LoVo (cell line): ENCODE measurements at regions not wholly inside any gene's neighbourhood (a gene's known extent, or its start where the extent isn't known, plus 50 kb on each side); places are given as distances from the start of the nearest gene placed in this dataset.
"Not testable (repeated sequence)": the region's sequence is repeated elsewhere in the genome, so short reads cannot be mapped to it uniquely, and the experiment has no call there.

Source experiments
- DNase-seq: peaks from one replicate; pipeline ENCODE4 v3.0.0-alpha.2; 2016; ENCODE audit warnings: low spot score

- DNase-seq = no peak
These were observed 337.6 kb upstream of the CHRM2 start for GRCh38 chr7:136530831-136531230.

GRCh38 chr7:136528329-136528728, 340.1 kb upstream of the CHRM2 start:
- DNase-seq = peak; percentile 22

DNA sequence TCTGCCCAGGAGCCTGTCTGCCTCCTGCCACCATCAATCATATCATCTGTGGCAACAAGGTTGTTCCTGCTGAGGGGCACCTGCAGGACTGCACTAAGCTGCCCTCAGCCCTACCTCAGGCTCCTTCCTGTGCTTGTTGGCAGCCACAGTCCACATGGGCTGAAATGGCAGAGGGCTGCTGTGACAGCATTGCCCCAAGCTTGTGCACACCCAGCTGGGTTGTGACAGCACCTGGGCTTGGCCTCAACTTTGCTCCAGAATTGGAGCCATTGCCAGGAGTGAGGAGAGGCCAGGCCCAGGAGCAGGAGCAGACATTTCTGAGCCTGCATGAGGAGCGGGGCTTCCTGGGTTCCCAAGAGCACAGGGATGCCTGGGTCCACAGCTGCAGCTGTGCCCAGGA, 340.9 kb upstream of the CHRM2 start:
- no peak for DNase-seq

- DNase-seq = no peak
These were observed 341.9 kb upstream of the CHRM2 start for GRCh38 chr7:136526408-136527105.

DNA sequence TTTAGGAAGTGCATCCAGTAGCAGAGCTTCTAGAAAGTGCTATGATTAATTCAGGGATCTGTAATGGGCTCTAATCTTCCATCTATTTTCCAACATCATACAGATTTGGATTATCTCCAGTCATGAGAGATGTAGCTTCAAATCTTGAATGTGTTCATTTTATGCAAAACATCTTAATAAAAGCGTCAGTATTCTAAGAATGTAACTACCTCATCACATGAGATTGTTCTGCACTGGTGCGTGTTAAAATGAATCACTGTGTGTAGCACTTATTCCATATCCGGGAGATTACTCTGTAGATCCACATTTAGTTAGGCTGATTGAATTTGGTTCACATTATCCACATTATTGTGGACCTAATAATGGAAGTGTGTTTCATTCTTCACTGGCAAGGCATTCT, 344.9 kb upstream of the CHRM2 start:
- DNase-seq = no peak

- no peak for DNase-seq
These were observed 350.5 kb upstream of the CHRM2 start for GRCh38 chr7:136517971-136518370.

DNA sequence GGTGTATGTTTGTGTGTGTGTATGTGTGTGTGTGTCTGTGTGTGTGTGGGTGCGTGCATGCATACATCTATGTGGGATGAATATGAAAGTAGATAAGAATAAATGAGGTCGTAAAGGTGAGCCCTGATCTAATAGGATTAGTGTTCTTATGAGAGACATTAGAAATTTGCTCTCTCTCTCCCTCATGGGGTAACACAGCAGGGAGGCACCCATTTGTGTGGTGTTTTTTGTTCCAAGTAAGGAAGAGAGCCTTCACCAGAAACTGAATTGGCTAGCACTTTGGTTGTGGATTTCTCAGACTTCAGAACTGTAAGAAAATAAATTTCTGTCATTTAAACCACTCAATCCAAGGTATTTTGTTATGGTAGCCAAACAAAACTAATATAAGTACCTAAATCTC, 353.7 kb upstream of the CHRM2 start:
- no peak for DNase-seq

GRCh38 chr7:136513744-136514143, 354.7 kb upstream of the CHRM2 start:
- DNase-seq = no peak

DNA sequence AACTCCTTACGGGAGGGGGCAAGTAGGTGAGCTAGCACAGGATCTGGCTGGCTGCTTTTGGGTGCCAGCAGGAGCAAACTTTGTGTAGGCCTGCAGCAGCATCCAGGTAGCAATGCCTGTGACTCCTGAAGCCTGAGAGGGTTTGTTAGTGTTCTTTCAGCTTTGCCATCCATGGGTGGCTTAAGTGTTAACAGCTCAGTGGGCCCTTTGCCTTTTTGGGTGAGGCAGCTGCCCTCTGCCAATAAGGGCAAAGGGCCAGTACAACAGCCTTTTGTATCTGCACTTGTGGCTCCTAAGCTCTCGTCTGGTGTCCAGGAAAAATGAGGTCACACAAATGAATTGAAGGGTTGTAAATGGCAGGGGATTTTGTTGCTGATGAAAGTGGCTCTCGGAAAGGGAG, 359.0 kb upstream of the CHRM2 start:
- DNase-seq = no peak

DNA sequence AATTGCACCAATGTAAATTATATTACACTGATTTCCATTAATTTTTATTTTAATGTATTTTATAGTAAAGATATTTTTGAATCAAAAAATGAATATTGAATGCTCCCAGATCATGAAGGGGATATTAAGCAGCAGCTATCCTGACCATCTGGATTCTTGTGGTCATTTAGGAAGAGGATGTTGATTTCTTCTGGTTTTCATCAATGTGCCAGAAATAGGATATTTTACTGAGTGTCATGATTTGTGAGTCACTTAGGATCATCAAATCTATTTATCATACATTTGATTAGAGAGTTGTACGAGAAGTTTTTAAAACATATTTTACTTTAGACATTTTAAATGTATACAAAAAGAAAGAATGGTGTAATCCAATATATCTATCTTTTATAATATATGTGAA, 366.3 kb upstream of the CHRM2 start:
- no peak for DNase-seq

- DNase-seq = no peak
These were observed 367.3 kb upstream of the CHRM2 start for GRCh38 chr7:136501151-136501550.

DNA sequence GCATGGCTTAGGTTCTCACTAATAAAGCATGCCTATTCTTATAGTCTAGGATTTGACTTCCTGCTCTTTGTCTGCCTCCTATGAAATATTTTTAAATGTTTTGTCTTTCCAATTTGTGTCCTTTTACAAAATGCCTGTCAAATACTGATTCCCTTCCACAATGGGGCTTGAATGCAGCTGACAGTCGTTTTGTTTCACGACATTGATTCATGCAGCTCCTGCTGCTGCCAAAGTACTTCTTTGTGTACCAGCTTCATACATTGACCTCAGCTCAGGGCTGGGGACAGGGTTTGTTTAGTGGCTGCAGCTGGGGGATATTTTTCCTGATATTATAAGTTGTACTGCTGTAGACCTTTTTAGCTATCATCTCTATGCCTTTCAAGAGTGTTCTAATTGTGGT, 371.9 kb upstream of the CHRM2 start:
- no peak for DNase-seq

GRCh38 chr7:136495081-136495480, 373.4 kb upstream of the CHRM2 start:
- DNase-seq = no peak

GRCh38 chr7:136492366-136492765, 376.1 kb upstream of the CHRM2 start:
- no peak for DNase-seq

GRCh38 chr7:136489808-136490207, 378.6 kb upstream of the CHRM2 start:
- DNase-seq = no peak

DNA sequence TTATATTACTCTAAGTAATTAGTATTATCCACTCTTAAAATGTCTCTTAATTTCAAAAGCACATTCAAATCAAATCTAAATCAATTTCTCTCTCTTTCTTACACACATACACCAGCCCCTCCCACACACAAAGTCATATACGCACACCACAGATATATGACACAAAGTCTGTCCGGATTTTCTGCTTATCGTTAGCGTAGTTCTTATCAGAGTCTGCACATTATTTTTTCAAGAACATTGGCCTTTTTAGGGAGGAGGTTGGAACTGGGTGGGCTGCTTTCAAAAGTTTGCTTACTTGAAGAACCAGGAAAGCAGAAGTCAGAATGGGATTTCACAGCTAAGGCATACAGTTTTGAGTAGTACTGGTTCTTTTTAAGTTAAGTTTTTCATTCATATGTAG, 387.6 kb upstream of the CHRM2 start:
- DNase-seq = no peak

DNA sequence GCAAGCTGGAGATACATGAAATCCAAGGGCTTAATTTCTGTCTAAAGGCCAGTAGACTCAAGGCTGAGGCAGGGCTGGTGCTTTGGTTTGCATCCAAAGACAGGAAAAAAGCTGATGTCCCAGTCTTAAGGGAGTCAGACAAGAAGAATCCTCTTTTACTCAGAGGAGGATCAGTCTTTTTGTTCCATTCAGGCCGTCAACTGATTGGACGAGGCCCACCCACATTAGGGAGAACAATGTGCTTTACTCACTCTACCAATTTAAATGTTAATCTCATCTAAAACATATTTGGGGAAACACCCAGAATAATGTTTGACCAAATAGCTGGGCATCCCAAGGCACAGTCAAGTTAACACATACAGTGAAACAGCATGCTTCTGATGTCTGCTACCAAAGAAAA, 388.5 kb upstream of the CHRM2 start:
- no peak for DNase-seq

- DNase-seq = no peak
These were observed 398.3 kb upstream of the CHRM2 start for GRCh38 chr7:136470179-136470578.

DNA sequence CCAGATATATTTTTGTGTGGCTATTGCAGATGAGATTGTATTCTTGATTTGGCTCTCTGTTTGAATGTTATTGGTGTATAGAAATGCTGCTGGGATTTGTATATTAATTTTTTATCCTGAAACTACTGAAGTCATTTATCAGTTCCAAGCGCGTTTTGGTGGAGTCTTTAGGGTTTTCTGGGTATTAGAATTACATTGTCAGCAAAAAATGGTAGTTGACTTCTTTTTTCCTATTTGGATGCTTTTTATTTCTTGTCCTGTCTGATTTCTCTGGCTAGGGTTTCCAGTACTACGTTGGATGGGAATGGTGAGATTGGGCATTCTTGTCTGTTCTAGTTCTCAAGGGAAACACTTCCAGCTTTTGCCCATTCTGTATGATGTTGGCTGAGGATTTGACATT, 415.5 kb upstream of the CHRM2 start:
- no peak for DNase-seq

- DNase-seq = no peak
These were observed 421.7 kb upstream of the CHRM2 start for GRCh38 chr7:136446751-136447150.

- no peak for DNase-seq
These were observed 426.6 kb upstream of the CHRM2 start for GRCh38 chr7:136441835-136442234.

DNA sequence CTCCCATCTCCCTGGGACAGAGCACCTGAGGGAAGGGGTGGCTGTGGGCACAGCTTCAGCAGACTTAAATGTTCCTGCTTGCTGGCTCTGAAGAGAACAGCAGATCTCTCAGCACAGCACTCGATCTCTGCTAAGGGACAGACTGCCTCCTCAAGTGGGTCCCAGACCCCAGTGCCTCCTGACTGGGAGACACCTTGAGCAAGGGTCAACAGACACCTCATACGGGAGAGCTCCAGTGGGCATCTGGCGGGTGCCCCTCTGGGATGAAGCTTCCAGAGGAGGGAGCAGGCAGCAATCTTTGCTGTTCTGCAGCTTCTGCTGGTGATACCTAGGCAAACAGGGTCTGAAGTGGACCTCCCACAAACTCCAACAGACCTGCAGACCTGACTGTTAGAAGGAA, 436.7 kb upstream of the CHRM2 start:
- DNase-seq = not testable (repeated sequence)

GRCh38 chr7:136424058-136424457, 444.4 kb upstream of the CHRM2 start:
- DNase-seq = no peak

DNA sequence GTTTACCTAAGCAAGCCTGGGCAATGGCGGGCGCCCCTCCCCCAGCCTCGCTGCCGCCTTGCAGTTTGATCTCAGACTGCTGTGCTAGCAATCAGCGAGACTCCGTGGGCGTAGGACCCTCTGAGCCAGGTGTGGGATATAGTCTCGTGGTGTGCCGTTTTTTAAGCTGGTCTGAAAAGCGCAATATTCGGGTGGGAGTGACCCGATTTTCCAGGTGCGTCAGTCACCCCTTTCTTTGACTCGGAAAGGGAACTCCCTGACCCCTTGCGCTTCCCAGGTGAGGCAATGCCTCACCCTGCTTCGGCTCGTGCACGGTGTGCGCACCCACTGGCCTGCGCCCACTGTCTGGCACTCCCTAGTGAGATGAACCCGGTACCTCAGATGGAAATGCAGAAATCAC, 442.6 kb upstream of the MTPN start:
- not testable (repeated sequence) for DNase-seq

GRCh38 chr7:136412952-136413351, 435.8 kb upstream of the MTPN start:
- DNase-seq = no peak
